ENCODE measurements at regions not wholly inside any gene's neighbourhood (a gene's known extent, or its start where the extent isn't known, plus 50 kb on each side); places are given as distances from the start of the nearest gene placed in this dataset.

GRCh38 chr3:181464033-181464694 is 247.6 kb upstream of the SOX2 start:
- TF ChIP-seq POLR2AphosphoS5 (IDR thresholded peaks at IDR 0.05) (no peak), POLR2A (IDR thresholded peaks at IDR 0.05) (no peak), EP300 (IDR thresholded peaks at IDR 0.05) (no peak)
- TF ChIP-seq, protein P1, sequence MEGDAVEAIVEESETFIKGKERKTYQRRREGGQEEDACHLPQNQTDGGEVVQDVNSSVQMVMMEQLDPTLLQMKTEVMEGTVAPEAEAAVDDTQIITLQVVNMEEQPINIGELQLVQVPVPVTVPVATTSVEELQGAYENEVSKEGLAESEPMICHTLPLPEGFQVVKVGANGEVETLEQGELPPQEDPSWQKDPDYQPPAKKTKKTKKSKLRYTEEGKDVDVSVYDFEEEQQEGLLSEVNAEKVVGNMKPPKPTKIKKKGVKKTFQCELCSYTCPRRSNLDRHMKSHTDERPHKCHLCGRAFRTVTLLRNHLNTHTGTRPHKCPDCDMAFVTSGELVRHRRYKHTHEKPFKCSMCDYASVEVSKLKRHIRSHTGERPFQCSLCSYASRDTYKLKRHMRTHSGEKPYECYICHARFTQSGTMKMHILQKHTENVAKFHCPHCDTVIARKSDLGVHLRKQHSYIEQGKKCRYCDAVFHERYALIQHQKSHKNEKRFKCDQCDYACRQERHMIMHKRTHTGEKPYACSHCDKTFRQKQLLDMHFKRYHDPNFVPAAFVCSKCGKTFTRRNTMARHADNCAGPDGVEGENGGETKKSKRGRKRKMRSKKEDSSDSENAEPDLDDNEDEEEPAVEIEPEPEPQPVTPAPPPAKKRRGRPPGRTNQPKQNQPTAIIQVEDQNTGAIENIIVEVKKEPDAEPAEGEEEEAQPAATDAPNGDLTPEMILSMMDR (IDR thresholded peaks at IDR 0.05) = no peak

Measured in upper lobe of left lung (tissue), 4 donors.